Fibroblast of villous mesenchyme (primary cell): ENCODE measurements at regions not wholly inside any gene's neighbourhood (a gene's known extent, or its start where the extent isn't known, plus 50 kb on each side); places are given as distances from the start of the nearest gene placed in this dataset.

ENCODE experiments used
- DNase-seq: peaks from one replicate; pipeline ENCODE4 v3.0.0-alpha.2; 2010; ENCODE audit warnings: low read depth
- H3K4me3 ChIP-seq: 2 replicates; pipeline ENCODE4 v1.5.1; 2011; ENCODE audit warnings: low read depth, mild to moderate bottlenecking, low read length
- TF ChIP-seq, protein P1 (sequence below): IDR thresholded peaks from 2 replicates; pipeline ENCODE4 v1.5.1; 2012; ENCODE audit warnings: low read depth, mild to moderate bottlenecking, low read length; ENCODE audit not compliant: insufficient read depth

DNA sequence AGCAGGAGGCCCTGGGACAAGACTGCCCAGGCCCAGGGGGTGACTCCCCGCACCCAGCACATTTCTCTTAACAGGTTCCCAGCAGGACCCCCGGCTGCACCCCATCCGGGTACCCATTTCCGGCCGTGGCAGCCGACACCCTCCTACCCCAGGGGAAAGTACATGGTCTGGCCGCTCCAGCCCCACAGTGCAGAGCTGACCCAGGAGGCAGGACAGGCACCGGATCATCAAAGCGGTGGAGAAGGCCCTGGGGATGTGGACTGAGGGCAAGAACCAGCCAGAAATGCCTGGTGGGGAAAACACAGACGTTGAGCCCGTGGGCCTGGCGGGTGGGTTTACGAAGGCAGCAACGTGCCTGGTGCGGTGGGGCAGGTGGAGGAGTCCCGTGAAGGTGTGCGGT is 79.5 kb upstream of the GPC1 start:
- no peak overlapping the region for H3K4me3 ChIP-seq
- TF ChIP-seq, protein P1, sequence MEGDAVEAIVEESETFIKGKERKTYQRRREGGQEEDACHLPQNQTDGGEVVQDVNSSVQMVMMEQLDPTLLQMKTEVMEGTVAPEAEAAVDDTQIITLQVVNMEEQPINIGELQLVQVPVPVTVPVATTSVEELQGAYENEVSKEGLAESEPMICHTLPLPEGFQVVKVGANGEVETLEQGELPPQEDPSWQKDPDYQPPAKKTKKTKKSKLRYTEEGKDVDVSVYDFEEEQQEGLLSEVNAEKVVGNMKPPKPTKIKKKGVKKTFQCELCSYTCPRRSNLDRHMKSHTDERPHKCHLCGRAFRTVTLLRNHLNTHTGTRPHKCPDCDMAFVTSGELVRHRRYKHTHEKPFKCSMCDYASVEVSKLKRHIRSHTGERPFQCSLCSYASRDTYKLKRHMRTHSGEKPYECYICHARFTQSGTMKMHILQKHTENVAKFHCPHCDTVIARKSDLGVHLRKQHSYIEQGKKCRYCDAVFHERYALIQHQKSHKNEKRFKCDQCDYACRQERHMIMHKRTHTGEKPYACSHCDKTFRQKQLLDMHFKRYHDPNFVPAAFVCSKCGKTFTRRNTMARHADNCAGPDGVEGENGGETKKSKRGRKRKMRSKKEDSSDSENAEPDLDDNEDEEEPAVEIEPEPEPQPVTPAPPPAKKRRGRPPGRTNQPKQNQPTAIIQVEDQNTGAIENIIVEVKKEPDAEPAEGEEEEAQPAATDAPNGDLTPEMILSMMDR = no peak
- DNase-seq = no peak

DNA sequence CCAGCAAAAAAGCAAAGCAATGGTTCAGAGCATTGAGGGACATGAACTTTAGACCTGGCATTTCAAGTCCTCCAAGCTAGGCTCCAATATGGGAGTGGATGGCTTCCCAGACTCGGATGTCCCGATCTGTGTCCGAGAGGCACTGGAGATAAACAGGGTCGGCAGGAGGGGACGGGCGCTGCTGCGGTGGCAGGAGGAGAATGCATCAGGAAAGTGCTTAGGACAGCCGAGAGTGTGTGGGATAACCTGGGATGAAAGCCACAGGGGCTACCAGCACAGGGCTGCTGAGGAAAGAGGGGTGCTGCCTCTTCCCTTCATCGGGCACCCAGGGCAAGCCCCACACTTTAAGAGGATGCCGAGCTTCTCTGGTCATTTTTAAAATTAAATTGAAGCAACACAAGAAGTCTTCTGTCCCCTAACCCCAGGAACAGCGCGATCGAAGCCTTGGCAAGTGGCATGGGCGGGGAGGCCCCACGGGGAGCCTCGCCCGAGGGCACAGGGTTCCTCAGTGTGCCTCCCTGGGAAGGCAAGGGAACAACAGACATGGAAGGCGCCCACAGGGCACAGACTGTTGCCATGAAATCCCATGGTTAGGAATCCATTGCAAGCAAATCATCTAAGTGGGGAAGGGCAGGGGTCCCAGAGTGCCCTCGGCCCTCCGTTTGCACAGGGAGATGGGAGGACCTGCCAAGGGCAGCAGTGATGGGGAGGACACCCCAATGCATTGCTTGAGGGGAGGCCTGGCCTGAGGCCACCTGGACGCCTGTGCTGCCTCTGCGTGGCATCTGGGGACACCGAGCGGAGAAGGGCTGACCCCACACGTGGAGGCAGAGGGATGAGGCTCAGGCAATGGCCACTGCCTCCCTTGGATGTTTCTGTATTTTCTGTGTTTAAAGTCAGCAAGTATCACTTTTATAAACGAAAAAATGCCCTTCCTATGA is 78.5 kb upstream of the GPC1 start:
- no peak for DNase-seq
- H3K4me3 ChIP-seq = no peak overlapping the region
- TF ChIP-seq, protein P1 = no peak

DNA sequence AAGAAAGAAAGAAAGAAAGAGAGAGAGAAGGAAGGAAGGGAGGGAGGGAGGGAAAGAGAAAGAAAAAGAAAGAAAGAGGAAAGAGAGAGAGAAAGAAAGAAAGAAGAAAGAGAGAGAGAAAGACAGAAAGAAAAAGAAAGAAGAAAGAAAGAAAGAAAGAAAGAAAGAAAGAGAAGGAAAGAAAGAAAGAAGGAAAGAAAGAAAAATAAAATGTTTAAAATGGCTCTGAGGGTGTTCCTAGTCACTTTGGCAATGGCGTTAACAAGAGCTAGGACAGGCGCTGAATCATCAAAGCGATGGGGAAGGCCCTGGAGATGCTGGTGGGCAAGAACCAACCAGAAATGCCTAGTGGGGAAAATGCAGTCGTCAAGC is 77.8 kb upstream of the GPC1 start:
- no peak for DNase-seq
- TF ChIP-seq, protein P1 = no peak
- no peak overlapping the region for H3K4me3 ChIP-seq

DNA sequence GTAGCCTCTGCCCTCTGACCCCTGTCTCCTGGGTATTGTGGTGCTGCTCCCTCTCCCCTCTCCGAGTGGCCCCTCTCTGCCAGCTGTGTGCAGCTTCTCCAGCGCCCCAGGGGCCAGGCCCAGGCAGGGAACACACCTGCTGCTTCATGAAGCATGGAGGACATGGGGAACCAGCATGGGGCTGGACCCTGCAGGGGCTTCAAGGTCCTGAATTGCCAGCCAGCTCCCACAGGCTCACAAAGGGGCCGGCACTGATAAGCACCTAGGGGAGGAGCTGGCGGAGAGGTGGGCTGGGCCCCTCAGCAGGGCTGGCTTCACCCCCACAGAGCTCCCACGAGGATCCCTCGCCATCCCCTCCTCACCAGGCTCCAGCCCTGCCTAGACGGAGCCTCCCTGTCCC is 77.4 kb upstream of the GPC1 start:
- TF ChIP-seq, protein P1 = no peak
- no peak for DNase-seq
- H3K4me3 ChIP-seq = no peak overlapping the region

DNA sequence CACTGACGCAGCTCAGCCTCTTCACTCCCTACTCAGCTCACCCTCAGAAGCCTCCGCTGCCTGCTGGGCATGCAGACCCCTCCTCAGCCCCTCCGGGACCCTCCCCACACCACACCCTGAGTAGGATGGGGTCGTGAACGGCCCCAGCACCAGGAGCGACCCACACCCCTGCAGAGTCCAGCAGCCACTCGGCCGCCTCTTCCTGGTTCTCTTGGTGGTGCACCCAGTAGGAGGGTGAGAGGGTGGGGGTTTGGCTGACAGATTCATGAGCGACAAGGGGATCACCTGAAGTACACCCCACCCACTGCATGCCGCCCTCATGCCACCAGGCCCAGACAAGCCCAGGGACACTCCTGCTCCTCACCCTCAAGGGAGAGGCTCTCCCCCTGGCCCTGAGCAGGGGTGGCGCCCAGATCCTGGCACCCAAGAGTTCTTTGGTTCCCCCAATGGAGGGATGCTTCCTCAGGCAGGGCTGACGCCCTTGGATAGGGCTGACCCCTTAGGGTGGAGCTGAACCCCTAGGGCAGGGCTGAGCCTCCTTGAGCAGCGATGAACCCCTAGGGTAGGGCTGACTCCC is 76.6 kb upstream of the GPC1 start:
- H3K4me3 ChIP-seq = no peak overlapping the region
- TF ChIP-seq, protein P1 = no peak
- no peak for DNase-seq

DNA sequence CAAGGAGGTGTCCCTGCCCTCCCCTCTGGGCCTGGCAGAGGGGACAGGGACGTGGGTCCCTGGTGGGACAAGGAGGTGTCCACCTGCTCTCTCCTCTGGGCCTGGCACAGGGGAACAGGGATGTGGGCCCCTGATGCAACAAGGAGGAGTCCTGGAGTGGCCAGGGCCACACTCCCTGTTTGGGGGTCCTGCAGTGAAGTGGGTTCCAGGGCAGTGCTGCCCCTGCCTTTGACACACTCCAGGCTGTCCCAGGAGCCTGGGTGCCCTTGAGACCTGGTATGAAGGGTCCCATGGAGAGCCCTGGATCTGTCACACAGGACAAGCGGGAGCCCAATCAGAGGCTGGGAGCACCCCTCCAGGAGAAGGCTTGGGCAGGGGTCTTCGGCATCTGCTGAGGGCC is 75.8 kb upstream of the GPC1 start:
- DNase-seq = no peak
- H3K4me3 ChIP-seq = no peak overlapping the region
- TF ChIP-seq, protein P1 = no peak
